ENCODE measurements at regions not wholly inside any gene's neighbourhood (a gene's known extent, or its start where the extent isn't known, plus 50 kb on each side); places are given as distances from the start of the nearest gene placed in this dataset.

GRCh38 chr2:12928197-12928774 is 211.6 kb downstream of the TRIB2 start:
- Histone ChIP-seq H3K4me3 (ENCODE audit: low read length) (no peak overlapping the region), H4K20me1 (ENCODE audit: control insufficient read depth, insufficient read depth, low read depth, low read length) (no peaks in the 10 kb centered on the region), H3K27me3 (ENCODE audit: control insufficient read depth, low read length) (no peaks in the 10 kb centered on the region), H3K27ac (ENCODE audit: low read depth, low read length) (no peak overlapping the region), H3K79me2 (ENCODE audit: control insufficient read depth, low read length) (no peaks in the 10 kb centered on the region), H3K4me2 (ENCODE audit: low read length) (no peak overlapping the region; the same call in 1 of the 2 replicates), H3F3A (ENCODE audit: control insufficient read depth, insufficient read depth) (no peaks in the 10 kb centered on the region), H3K4me1 (ENCODE audit: control insufficient read depth, low read length) (peaks cover 14% of the 10 kb centered on the region), H3K9me3 (ENCODE audit: control insufficient read depth, insufficient read depth, low read length) (no peaks in the 10 kb centered on the region), H3K9me2 (replicated peaks; ENCODE audit: control insufficient read depth, low read length) (no peaks in the 10 kb centered on the region), H3K36me3 (ENCODE audit: control insufficient read depth, low read length) (no peaks in the 10 kb centered on the region)
- no peak for TF ChIP-seq CTCF (IDR thresholded peaks at IDR 0.05; ENCODE audit: low read depth, low read length, poor library complexity, severe bottlenecking)
- TF ChIP-seq EZH2phosphoT487 (IDR thresholded peaks at IDR 0.05; ENCODE audit: borderline replicate concordance, low read length) = no peak

DNA sequence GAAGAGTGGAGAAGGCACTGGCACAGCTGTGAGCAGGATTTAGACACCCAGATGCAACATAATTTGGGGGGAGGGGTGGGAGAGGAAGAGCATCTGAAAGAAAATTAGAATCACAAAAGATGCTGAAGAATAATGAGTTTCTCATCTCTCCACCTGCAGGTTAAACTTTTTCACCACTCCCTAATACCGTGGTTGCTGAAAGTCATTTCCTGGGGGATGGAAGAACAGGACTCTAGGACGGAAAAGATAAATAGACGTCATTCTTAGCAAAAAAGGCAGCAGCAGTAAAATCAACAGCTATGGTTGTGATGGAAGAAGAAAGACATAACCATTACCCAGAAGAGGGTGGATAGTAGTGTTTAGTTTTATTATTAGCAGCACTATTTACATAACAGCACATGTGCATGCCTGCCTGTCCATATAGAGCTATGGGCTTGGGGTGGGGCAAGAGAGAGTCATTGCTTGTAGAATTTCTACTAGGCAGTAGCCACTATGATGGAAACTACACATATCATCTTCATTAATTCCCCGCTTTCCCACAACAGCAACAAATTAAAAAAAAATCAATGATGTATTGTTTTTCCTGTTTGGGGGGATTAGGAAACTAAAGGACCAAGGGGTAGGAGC is 212.2 kb downstream of the TRIB2 start:
- TF ChIP-seq CTCF (IDR thresholded peaks at IDR 0.05; ENCODE audit: low read depth, low read length, poor library complexity, severe bottlenecking) = no peak
- TF ChIP-seq EZH2phosphoT487 (IDR thresholded peaks at IDR 0.05; ENCODE audit: borderline replicate concordance, low read length) = no peak
- Histone ChIP-seq H3K36me3 (ENCODE audit: control insufficient read depth, low read length) (no peaks in the 10 kb centered on the region), H3K9me3 (ENCODE audit: control insufficient read depth, insufficient read depth, low read length) (no peaks in the 10 kb centered on the region), H4K20me1 (ENCODE audit: control insufficient read depth, insufficient read depth, low read depth, low read length) (no peaks in the 10 kb centered on the region), H3K9me2 (replicated peaks; ENCODE audit: control insufficient read depth, low read length) (no peaks in the 10 kb centered on the region), H3K27me3 (ENCODE audit: control insufficient read depth, low read length) (0 out of 2 replicates have a peak, but pooled peaks cover under 1% of the 10 kb centered on the region), H3K27ac (ENCODE audit: low read depth, low read length) (no peak overlapping the region), H3K4me3 (ENCODE audit: low read length) (no peak overlapping the region), H3F3A (ENCODE audit: control insufficient read depth, insufficient read depth) (no peaks in the 10 kb centered on the region), H3K4me2 (ENCODE audit: low read length) (no peak overlapping the region; the same call in 1 of the 2 replicates), H3K4me1 (ENCODE audit: control insufficient read depth, low read length) (peaks cover 14% of the 10 kb centered on the region), H3K79me2 (ENCODE audit: control insufficient read depth, low read length) (no peaks in the 10 kb centered on the region)

- Histone ChIP-seq H3K4me3 (ENCODE audit: low read length) (no peak overlapping the region), H4K20me1 (ENCODE audit: control insufficient read depth, insufficient read depth, low read depth, low read length) (no peaks in the 10 kb centered on the region), H3K4me2 (ENCODE audit: low read length) (no peak overlapping the region), H3K27me3 (ENCODE audit: control insufficient read depth, low read length) (0 out of 2 replicates have a peak, but pooled peaks cover 2% of the 10 kb centered on the region), H3K9me2 (replicated peaks; ENCODE audit: control insufficient read depth, low read length) (no peaks in the 10 kb centered on the region), H3K27ac (ENCODE audit: low read depth, low read length) (no peak overlapping the region), H3K79me2 (ENCODE audit: control insufficient read depth, low read length) (no peaks in the 10 kb centered on the region), H3K36me3 (ENCODE audit: control insufficient read depth, low read length) (no peaks in the 10 kb centered on the region), H3K9me3 (ENCODE audit: control insufficient read depth, insufficient read depth, low read length) (no peaks in the 10 kb centered on the region), H3F3A (ENCODE audit: control insufficient read depth, insufficient read depth) (no peaks in the 10 kb centered on the region), H3K4me1 (ENCODE audit: control insufficient read depth, low read length) (peaks cover 14% of the 10 kb centered on the region)
- TF ChIP-seq CTCF (IDR thresholded peaks at IDR 0.05; ENCODE audit: low read depth, low read length, poor library complexity, severe bottlenecking) (no peak), EZH2phosphoT487 (IDR thresholded peaks at IDR 0.05; ENCODE audit: borderline replicate concordance, low read length) (no peak)
These were observed 213.0 kb downstream of the TRIB2 start for GRCh38 chr2:12929758-12930157.

All from DOHH2 (cell line).